GM12878 (cell line): ENCODE measurements at regions not wholly inside any gene's neighbourhood (a gene's known extent, or its start where the extent isn't known, plus 50 kb on each side); places are given as distances from the start of the nearest gene placed in this dataset.

Experiments
- ATAC-seq: fragments of 200-7000 bp; cut with Tn5 transposase; 3 replicates; pipeline ENCODE4 v1.9.1; 2020; ENCODE audit warnings: mild to moderate bottlenecking, moderate library complexity
- BruUV-seq: library from RNA; stranded (reverse); fragments of 400-500 nt; replicated peaks from 2 replicates; lab custom pipeline; 2021; lab: Mats Ljungman, UMichigan
- CTCF ChIA-PET: fragments of 300-600 bp; sonication (Branson Sonifier 250); formaldehyde crosslinking; extraction: SDS; loops from one replicate; lab custom pipeline; 2021; ENCODE audit warnings: inconsistent platforms; lab: Yijun Ruan, JAX
- POLR2A ChIA-PET: fragments of 350-600 bp; formaldehyde crosslinking; extraction: SDS; loops from one replicate; lab custom pipeline; 2021; ENCODE audit warnings: inconsistent platforms; lab: Charles Lee
- RAD21 ChIA-PET: fragments of 300-600 bp; sonication (Branson Sonifier 250); formaldehyde crosslinking; loops from one replicate; lab custom pipeline; 2023; ENCODE audit warnings: antibody characterized with exemption; ENCODE audit not compliant: unreplicated experiment; lab: Charles Lee
- SMC1A ChIA-PET: fragments of 300-600 bp; sonication (Branson Sonifier 250); formaldehyde crosslinking; loops from one replicate; lab custom pipeline; 2023; ENCODE audit not compliant: unreplicated experiment, uncharacterized antibody; lab: Charles Lee
- DNase-seq: peaks from one replicate; pipeline ENCODE4 v3.0.0-alpha.2; 2011; ENCODE audit warnings: low read depth, low spot score
- FAIRE-seq: peaks from 3 replicates; lab custom pipeline; 2011; peaks lifted over from hg19 to GRCh38; lab: Jason Lieb, UNC
- H2AFZ ChIP-seq: 2 replicates; pipeline ENCODE4 v1.6.0; 2011; ENCODE audit warnings: low read depth, low read length, control low read depth; ENCODE audit not compliant: control insufficient read depth
- H3K27ac ChIP-seq: 2 replicates; pipeline ENCODE4 v1.5.1; 2011; ENCODE audit warnings: control low read depth; ENCODE audit not compliant: control insufficient read depth, insufficient read depth
- H3K27me3 ChIP-seq, 2 experiments: replicated peaks in 1 of 2; 2 replicates each; pipeline versions ENCODE4 v1.6.0 to v1.6.1; 2011; ENCODE audit warnings: low read length in 1 of 2; ENCODE audit not compliant: control insufficient read depth in 2 of 2, insufficient read depth in 2 of 2
- H3K36me3 ChIP-seq, 2 experiments: 2 replicates each; pipeline ENCODE4 v1.5.1; 2011; ENCODE audit warnings: low read length in 1 of 2; ENCODE audit not compliant: control insufficient read depth in 2 of 2, insufficient read depth in 2 of 2
- H3K4me1 ChIP-seq: 2 replicates; pipeline ENCODE4 v1.6.1; 2011; ENCODE audit warnings: mild to moderate bottlenecking, low read length, moderate library complexity, mixed read lengths; ENCODE audit not compliant: control insufficient read depth, insufficient read depth
- H3K4me2 ChIP-seq: 2 replicates; pipeline ENCODE4 v1.6.0; 2011; ENCODE audit warnings: control low read depth; ENCODE audit not compliant: control insufficient read depth, insufficient read depth
- H3K4me3 ChIP-seq: fragments of 200-600 bp; sonication (generic); 2 replicates; pipeline ENCODE4 v1.5.1; 2016
- H3K79me2 ChIP-seq: 2 replicates; pipeline ENCODE4 v1.6.0; 2011; ENCODE audit warnings: low read length; ENCODE audit not compliant: control insufficient read depth, insufficient read depth
- H3K9ac ChIP-seq: 2 replicates; pipeline ENCODE4 v1.8.0; 2011; ENCODE audit warnings: low read length, control low read depth, mixed read lengths; ENCODE audit not compliant: control insufficient read depth, insufficient read depth
- H3K9me3 ChIP-seq: replicated peaks from 3 replicates; pipeline ENCODE4 v1.5.1; 2011; ENCODE audit warnings: mild to moderate bottlenecking, low read length; ENCODE audit not compliant: control insufficient read depth, insufficient read depth
- H4K20me1 ChIP-seq: 2 replicates; pipeline ENCODE4 v1.6.0; 2011; ENCODE audit not compliant: control insufficient read depth, insufficient read depth
- ATF3 ChIP-seq: IDR thresholded peaks from 2 replicates; pipeline ENCODE4 v1.6.1; 2011; ENCODE audit warnings: low read depth, mild to moderate bottlenecking, low read length, moderate library complexity, borderline replicate concordance; ENCODE audit errors: extremely low read depth
- BCLAF1 ChIP-seq: fragments of 450-650 bp; IDR thresholded peaks from 2 replicates; pipeline ENCODE4 v1.6.1; 2017; ENCODE audit warnings: antibody characterized with exemption, mild to moderate bottlenecking, moderate library complexity
- IRF5 ChIP-seq: fragments of 450-650 bp; IDR thresholded peaks from 2 replicates; pipeline ENCODE4 v1.6.1; 2017; ENCODE audit warnings: borderline replicate concordance
- NRF1 ChIP-seq: conservative IDR thresholded peaks from 2 replicates; pipeline ENCODE4 v1.6.1; 2011; ENCODE audit warnings: mild to moderate bottlenecking, low read depth, low read length, improper control_type of control experiment
- POLR2AphosphoS2 ChIP-seq: IDR thresholded peaks from 2 replicates; pipeline ENCODE4 v1.6.1; 2011; ENCODE audit warnings: low read depth, mild to moderate bottlenecking, low read length, improper control_type of control experiment, moderate library complexity
- SMAD5 ChIP-seq: IDR thresholded peaks from 2 replicates; pipeline ENCODE4 v1.6.1; 2016; ENCODE audit warnings: antibody characterized with exemption, low read depth
- ZBED1 ChIP-seq: IDR thresholded peaks from 2 replicates; pipeline ENCODE4 v1.6.1; 2016; ENCODE audit warnings: borderline replicate concordance
- ZBTB40 ChIP-seq: fragments of 450-650 bp; IDR thresholded peaks from 2 replicates; pipeline ENCODE4 v1.6.1; 2016; ENCODE audit warnings: mild to moderate bottlenecking, moderate library complexity, borderline replicate concordance
- WGBS: methylation state at CpG from one replicate; pipeline ENCODE4 v1.1.6; 2016; ENCODE audit warnings: low lambda C conversion rate; ENCODE audit not compliant: insufficient replicate concordance, insufficient coverage; ENCODE audit errors: missing lambda C conversion rate; 5-methylcytosine and 5-hydroxymethylcytosine counted together
- in situ Hi-C: fragments of 300-500 bp; cut with MboI; formaldehyde crosslinking; loops from 9 replicates; pipeline ENCODE4 v1.14.3; 2018; ENCODE audit warnings: mixed read lengths
- intact Hi-C: fragments of 100-400 bp; cut with micrococcal nuclease; formaldehyde crosslinking; loops from one replicate; pipeline ENCODE4 v1.14.2; 2022; ENCODE audit not compliant: unreplicated experiment

GRCh38 chr14:101289230-101289690 lies 272.0 kb upstream of the DIO3 start:
- DNase-seq: no peak
- Histone ChIP-seq H2AFZ (no peak overlapping the region), H3K27ac (no peak overlapping the region), H3K79me2 (no peaks in the 10 kb centered on the region), H3K4me2 (no peak overlapping the region), H3K27me3 (no peaks in the 10 kb centered on the region), H4K20me1 (no peaks in the 10 kb centered on the region), H3K4me1 (no peaks in the 10 kb centered on the region), H3K9ac (no peak overlapping the region), H3K9me3 (no peaks in the 10 kb centered on the region), H3K4me3 (no peak overlapping the region), H3K36me3 (no peaks in the 10 kb centered on the region)
- in situ Hi-C loops: no loop called here
- no TSS peak for BruUV-seq
- 69% methylated on average over 13 of the region's 13 CpGs for WGBS
- FAIRE-seq: no peak
- intact Hi-C loops: no loop called here
- ChIA-PET SMC1A (no interaction called here), POLR2A (no interaction called here), RAD21 (no interaction called here), CTCF (no interaction called here)
- TF ChIP-seq BCLAF1 (no peak), IRF5 (no peak), ZBTB40 (no peak), ZBED1 (no peak), NRF1 (no peak), POLR2AphosphoS2 (no peak), SMAD5 (no peak), ATF3 (no peak)
- ATAC-seq: no peak
